ENCODE measurements at regions not wholly inside any gene's neighbourhood (a gene's known extent, or its start where the extent isn't known, plus 50 kb on each side); places are given as distances from the start of the nearest gene placed in this dataset.

DNA sequence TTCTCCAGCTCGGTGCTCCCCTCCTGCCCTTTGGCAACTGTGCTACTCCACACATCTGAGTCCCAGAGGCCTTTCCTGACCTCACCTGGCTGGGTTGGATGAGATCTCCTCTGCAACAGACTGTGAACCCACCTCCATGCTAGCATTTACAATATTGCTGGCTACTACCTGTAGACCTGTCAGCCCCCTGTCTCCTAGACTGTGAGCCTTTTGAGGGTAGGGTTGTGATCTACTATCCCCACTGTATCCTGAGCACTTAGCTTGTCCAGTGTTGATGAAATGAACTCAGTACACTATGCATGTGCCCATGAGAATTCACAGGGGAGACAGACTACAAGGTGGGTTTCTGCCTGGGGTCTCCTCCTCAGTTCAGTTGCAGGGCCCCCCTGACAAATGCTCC, 70.1 kb downstream of the C1QL2 start:
- Mint-ChIP-seq H3K36me3 (ENCODE audit: low read depth) (no peaks in the 10 kb centered on the region; the same call in 2 of the 3 replicates), H3K4me3 (no peak overlapping the region), H3K9me3 (no peaks in the 10 kb centered on the region), H3K27ac (no peak overlapping the region), H3K27me3 (ENCODE audit: insufficient read depth, low read depth, poor library complexity) (peaks cover 3% of the 10 kb centered on the region), H3K4me1 (peaks cover 3% of the 10 kb centered on the region)
- H3K4me2 ChIP-seq = no peak overlapping the region
- no peak overlapping the region for H3K27ac ChIP-seq (ENCODE audit: low read depth)
- H3K27me3 ChIP-seq (ENCODE audit: insufficient read depth) = no peaks in the 10 kb centered on the region
- H3K4me3 ChIP-seq = no peak overlapping the region
- no peaks in the 10 kb centered on the region for H3K4me1 ChIP-seq (ENCODE audit: insufficient read depth)
- no peak for DNase-seq (ENCODE audit: low spot score)
- no peaks in the 10 kb centered on the region for H4K20me1 ChIP-seq (replicated peaks; ENCODE audit: insufficient read depth)
- 0 out of 2 replicates have a peak, but pooled peaks cover 3% of the 10 kb centered on the region for H3K9me2 ChIP-seq (ENCODE audit: insufficient read depth)
- ATAC-seq = no peak
- H3F3A ChIP-seq (replicated peaks; ENCODE audit: low read depth) = no peaks in the 10 kb centered on the region
- H3K36me3 ChIP-seq (ENCODE audit: insufficient read depth) = no peaks in the 10 kb centered on the region
- no peaks in the 10 kb centered on the region for H3K79me2 ChIP-seq (replicated peaks; ENCODE audit: insufficient read depth)
- TF ChIP-seq ZNF114 (CRISPR knock-in tag; IDR thresholded peaks at IDR 0.05) = no peak
- TF ChIP-seq, protein P1, sequence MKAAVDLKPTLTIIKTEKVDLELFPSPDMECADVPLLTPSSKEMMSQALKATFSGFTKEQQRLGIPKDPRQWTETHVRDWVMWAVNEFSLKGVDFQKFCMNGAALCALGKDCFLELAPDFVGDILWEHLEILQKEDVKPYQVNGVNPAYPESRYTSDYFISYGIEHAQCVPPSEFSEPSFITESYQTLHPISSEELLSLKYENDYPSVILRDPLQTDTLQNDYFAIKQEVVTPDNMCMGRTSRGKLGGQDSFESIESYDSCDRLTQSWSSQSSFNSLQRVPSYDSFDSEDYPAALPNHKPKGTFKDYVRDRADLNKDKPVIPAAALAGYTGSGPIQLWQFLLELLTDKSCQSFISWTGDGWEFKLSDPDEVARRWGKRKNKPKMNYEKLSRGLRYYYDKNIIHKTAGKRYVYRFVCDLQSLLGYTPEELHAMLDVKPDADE (IDR thresholded peaks at IDR 0.05) = no peak
- TF ChIP-seq CREB1 (CRISPR knock-in tag; IDR thresholded peaks at IDR 0.05; ENCODE audit: low read depth) = no peak
- no peak for TF ChIP-seq EZH2 (IDR thresholded peaks at IDR 0.05; ENCODE audit: low read depth, unreplicated experiment)
- TF ChIP-seq, protein P2, sequence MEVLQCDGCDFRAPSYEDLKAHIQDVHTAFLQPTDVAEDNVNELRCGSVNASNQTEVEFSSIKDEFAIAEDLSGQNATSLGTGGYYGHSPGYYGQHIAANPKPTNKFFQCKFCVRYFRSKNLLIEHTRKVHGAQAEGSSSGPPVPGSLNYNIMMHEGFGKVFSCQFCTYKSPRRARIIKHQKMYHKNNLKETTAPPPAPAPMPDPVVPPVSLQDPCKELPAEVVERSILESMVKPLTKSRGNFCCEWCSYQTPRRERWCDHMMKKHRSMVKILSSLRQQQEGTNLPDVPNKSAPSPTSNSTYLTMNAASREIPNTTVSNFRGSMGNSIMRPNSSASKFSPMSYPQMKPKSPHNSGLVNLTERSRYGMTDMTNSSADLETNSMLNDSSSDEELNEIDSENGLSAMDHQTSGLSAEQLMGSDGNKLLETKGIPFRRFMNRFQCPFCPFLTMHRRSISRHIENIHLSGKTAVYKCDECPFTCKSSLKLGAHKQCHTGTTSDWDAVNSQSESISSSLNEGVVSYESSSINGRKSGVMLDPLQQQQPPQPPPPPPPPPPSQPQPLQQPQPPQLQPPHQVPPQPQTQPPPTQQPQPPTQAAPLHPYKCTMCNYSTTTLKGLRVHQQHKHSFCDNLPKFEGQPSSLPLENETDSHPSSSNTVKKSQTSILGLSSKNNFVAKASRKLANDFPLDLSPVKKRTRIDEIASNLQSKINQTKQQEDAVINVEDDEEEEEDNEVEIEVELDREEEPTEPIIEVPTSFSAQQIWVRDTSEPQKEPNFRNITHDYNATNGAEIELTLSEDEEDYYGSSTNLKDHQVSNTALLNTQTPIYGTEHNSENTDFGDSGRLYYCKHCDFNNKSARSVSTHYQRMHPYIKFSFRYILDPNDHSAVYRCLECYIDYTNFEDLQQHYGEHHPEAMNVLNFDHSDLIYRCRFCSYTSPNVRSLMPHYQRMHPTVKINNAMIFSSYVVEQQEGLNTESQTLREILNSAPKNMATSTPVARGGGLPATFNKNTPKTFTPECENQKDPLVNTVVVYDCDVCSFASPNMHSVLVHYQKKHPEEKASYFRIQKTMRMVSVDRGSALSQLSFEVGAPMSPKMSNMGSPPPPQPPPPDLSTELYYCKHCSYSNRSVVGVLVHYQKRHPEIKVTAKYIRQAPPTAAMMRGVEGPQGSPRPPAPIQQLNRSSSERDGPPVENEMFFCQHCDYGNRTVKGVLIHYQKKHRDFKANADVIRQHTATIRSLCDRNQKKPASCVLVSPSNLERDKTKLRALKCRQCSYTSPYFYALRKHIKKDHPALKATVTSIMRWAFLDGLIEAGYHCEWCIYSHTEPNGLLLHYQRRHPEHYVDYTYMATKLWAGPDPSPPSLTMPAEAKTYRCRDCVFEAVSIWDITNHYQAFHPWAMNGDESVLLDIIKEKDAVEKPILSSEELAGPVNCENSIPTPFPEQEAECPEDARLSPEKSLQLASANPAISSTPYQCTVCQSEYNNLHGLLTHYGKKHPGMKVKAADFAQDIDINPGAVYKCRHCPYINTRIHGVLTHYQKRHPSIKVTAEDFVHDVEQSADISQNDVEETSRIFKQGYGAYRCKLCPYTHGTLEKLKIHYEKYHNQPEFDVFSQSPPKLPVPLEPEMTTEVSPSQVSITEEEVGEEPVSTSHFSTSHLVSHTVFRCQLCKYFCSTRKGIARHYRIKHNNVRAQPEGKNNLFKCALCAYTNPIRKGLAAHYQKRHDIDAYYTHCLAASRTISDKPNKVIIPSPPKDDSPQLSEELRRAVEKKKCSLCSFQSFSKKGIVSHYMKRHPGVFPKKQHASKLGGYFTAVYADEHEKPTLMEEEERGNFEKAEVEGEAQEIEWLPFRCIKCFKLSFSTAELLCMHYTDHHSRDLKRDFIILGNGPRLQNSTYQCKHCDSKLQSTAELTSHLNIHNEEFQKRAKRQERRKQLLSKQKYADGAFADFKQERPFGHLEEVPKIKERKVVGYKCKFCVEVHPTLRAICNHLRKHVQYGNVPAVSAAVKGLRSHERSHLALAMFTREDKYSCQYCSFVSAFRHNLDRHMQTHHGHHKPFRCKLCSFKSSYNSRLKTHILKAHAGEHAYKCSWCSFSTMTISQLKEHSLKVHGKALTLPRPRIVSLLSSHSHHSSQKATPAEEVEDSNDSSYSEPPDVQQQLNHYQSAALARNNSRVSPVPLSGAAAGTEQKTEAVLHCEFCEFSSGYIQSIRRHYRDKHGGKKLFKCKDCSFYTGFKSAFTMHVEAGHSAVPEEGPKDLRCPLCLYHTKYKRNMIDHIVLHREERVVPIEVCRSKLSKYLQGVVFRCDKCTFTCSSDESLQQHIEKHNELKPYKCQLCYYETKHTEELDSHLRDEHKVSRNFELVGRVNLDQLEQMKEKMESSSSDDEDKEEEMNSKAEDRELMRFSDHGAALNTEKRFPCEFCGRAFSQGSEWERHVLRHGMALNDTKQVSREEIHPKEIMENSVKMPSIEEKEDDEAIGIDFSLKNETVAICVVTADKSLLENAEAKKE (CRISPR knock-in tag; IDR thresholded peaks at IDR 0.05) = no peak
- TF ChIP-seq EZH2phosphoT487 (IDR thresholded peaks at IDR 0.05; ENCODE audit: unreplicated experiment) = no peak
- no peak for TF ChIP-seq CTCF (conservative IDR thresholded peaks at IDR 0.05; ENCODE audit: low read depth in 2 of 2)
- TF ChIP-seq JUNB (IDR thresholded peaks at IDR 0.05; ENCODE audit: unreplicated experiment) = no peak
- no peak for TF ChIP-seq REST (IDR thresholded peaks at IDR 0.05; ENCODE audit: unreplicated experiment)
- TF ChIP-seq NANOG (IDR thresholded peaks at IDR 0.05; ENCODE audit: borderline replicate concordance) = no peak
- no peak for TF ChIP-seq POLR2AphosphoS5 (IDR thresholded peaks at IDR 0.05; ENCODE audit: low read depth)
- no peak for TF ChIP-seq STAT1 (IDR thresholded peaks at IDR 0.05; ENCODE audit: unreplicated experiment)
- TF ChIP-seq ZNF331 (CRISPR knock-in tag; IDR thresholded peaks at IDR 0.05; ENCODE audit: low read depth) = no peak
- H2AFZ ChIP-seq = no peak overlapping the region

All from GM23338 (cell line).